ENCODE measurements at regions not wholly inside any gene's neighbourhood (a gene's known extent, or its start where the extent isn't known, plus 50 kb on each side); places are given as distances from the start of the nearest gene placed in this dataset.

DNA sequence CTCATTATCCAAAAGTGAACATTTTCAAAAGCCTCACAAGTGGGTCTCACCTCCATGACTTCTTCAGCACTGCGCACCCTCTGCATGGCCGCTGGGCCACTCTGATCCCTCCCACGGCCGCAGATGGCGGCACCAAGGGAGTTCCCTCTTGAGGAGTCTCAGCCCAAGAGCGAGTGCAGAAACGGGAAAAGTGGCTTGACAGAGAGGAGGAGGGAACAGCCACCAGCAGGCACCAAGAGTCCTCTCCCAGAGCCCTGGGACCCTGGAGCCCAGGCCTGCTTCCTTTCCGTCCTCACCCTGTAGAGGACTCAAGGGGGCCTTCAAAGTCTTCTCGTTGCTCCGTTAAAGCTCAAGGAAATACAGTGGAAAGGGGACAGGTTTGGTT, 230.2 kb upstream of the DIO3 start:
- peaks cover 2% of the 10 kb centered on the region for H3K27me3 Mint-ChIP-seq (ENCODE audit: insufficient read depth, low read depth, poor library complexity)
- DNase-seq (ENCODE audit: low spot score) = no peak
- no peak overlapping the region for H3K27ac Mint-ChIP-seq
- Histone ChIP-seq H3K4me1 (ENCODE audit: insufficient read depth) (no peaks in the 10 kb centered on the region), H3K9me2 (ENCODE audit: insufficient read depth) (no peaks in the 10 kb centered on the region), H3K4me2 (no peak overlapping the region), H3K79me2 (replicated peaks; ENCODE audit: insufficient read depth) (no peaks in the 10 kb centered on the region), H3K27ac (ENCODE audit: low read depth) (no peak overlapping the region), H4K20me1 (replicated peaks; ENCODE audit: insufficient read depth) (no peaks in the 10 kb centered on the region), H3K4me3 (no peak overlapping the region), H3K27me3 (ENCODE audit: insufficient read depth) (no peaks in the 10 kb centered on the region), H2AFZ (no peak overlapping the region), H3F3A (replicated peaks; ENCODE audit: low read depth) (no peaks in the 10 kb centered on the region), H3K36me3 (ENCODE audit: insufficient read depth) (no peaks in the 10 kb centered on the region)
- H3K4me1 Mint-ChIP-seq = 0 out of 3 replicates have a peak, but pooled peaks cover 2% of the 10 kb centered on the region
- TF ChIP-seq ETS1 (IDR thresholded peaks at IDR 0.05) (no peak), EZH2 (IDR thresholded peaks at IDR 0.05; ENCODE audit: low read depth, unreplicated experiment) (no peak), ZNF462 (CRISPR knock-in tag; IDR thresholded peaks at IDR 0.05) (no peak), REST (IDR thresholded peaks at IDR 0.05; ENCODE audit: unreplicated experiment) (no peak), ZNF114 (CRISPR knock-in tag; IDR thresholded peaks at IDR 0.05) (no peak), EZH2phosphoT487 (IDR thresholded peaks at IDR 0.05; ENCODE audit: unreplicated experiment) (no peak), JUNB (IDR thresholded peaks at IDR 0.05; ENCODE audit: unreplicated experiment) (no peak), ZNF331 (CRISPR knock-in tag; IDR thresholded peaks at IDR 0.05; ENCODE audit: low read depth) (no peak), NANOG (IDR thresholded peaks at IDR 0.05; ENCODE audit: borderline replicate concordance) (no peak), CTCF (conservative IDR thresholded peaks at IDR 0.05; ENCODE audit: low read depth in 2 of 2) (no peak), POLR2AphosphoS5 (IDR thresholded peaks at IDR 0.05; ENCODE audit: low read depth) (no peak), STAT1 (IDR thresholded peaks at IDR 0.05; ENCODE audit: unreplicated experiment) (no peak), CREB1 (CRISPR knock-in tag; IDR thresholded peaks at IDR 0.05; ENCODE audit: low read depth) (no peak)
- H3K4me3 Mint-ChIP-seq = no peak overlapping the region
- H3K9me3 Mint-ChIP-seq = no peaks in the 10 kb centered on the region
- ATAC-seq = no peak
- no peaks in the 10 kb centered on the region for H3K36me3 Mint-ChIP-seq (ENCODE audit: low read depth)
